GM19438 (cell line): ENCODE measurements at regions not wholly inside any gene's neighbourhood (a gene's known extent, or its start where the extent isn't known, plus 50 kb on each side); places are given as distances from the start of the nearest gene placed in this dataset.
"Not testable (repeated sequence)": the region's sequence is repeated elsewhere in the genome, so short reads cannot be mapped to it uniquely, and the experiment has no call there.

Experiments
- ATAC-seq: cut with Tn5 transposase; IDR thresholded peaks from one replicate; pipeline ENCODE4 v1.9.1; 2021; ENCODE audit warnings: low read depth; ENCODE audit not compliant: unreplicated experiment

GRCh38 chrX:39020051-39020669 lies 218.9 kb downstream of the MID1IP1 start:
- no peak for ATAC-seq

GRCh38 chrX:39022106-39022505 lies 220.8 kb downstream of the MID1IP1 start:
- ATAC-seq: no peak

GRCh38 chrX:39029221-39029620 lies 228.0 kb downstream of the MID1IP1 start:
- no peak for ATAC-seq

GRCh38 chrX:39030636-39031035 lies 229.4 kb downstream of the MID1IP1 start:
- ATAC-seq: no peak

- ATAC-seq: no peak
Observed at GRCh38 chrX:39039890-39040289, 238.6 kb downstream of the MID1IP1 start.

GRCh38 chrX:39043838-39044550 lies 242.7 kb downstream of the MID1IP1 start:
- no peak for ATAC-seq

- ATAC-seq: no peak
Observed at GRCh38 chrX:39047174-39047573, 245.9 kb downstream of the MID1IP1 start.

- no peak for ATAC-seq
Observed at GRCh38 chrX:39049975-39050374, 248.7 kb downstream of the MID1IP1 start.

GRCh38 chrX:39050427-39050826 lies 249.2 kb downstream of the MID1IP1 start:
- ATAC-seq: no peak

GRCh38 chrX:39052751-39053150 lies 251.5 kb downstream of the MID1IP1 start:
- ATAC-seq: no peak

GRCh38 chrX:39058724-39059123 lies 257.5 kb downstream of the MID1IP1 start:
- ATAC-seq: no peak

GRCh38 chrX:39059866-39060265 lies 258.6 kb downstream of the MID1IP1 start:
- ATAC-seq: no peak

GRCh38 chrX:39063037-39063436 lies 261.8 kb downstream of the MID1IP1 start:
- no peak for ATAC-seq

GRCh38 chrX:39063702-39064101 lies 262.4 kb downstream of the MID1IP1 start:
- no peak for ATAC-seq

- ATAC-seq: no peak
Observed at GRCh38 chrX:39065051-39065871, 264.0 kb downstream of the MID1IP1 start.

GRCh38 chrX:39067866-39068265 lies 266.6 kb downstream of the MID1IP1 start:
- ATAC-seq: no peak

GRCh38 chrX:39068634-39069033 lies 267.4 kb downstream of the MID1IP1 start:
- ATAC-seq: not testable (repeated sequence)

- ATAC-seq: no peak
Observed at GRCh38 chrX:39070009-39070408, 268.8 kb downstream of the MID1IP1 start.

- no peak for ATAC-seq
Observed at GRCh38 chrX:39073131-39073530, 271.9 kb downstream of the MID1IP1 start.

GRCh38 chrX:39096599-39096998 lies 295.3 kb downstream of the MID1IP1 start:
- no peak for ATAC-seq

- no peak for ATAC-seq
Observed at GRCh38 chrX:39104745-39105144, 303.5 kb downstream of the MID1IP1 start.
